ENCODE measurements at regions not wholly inside any gene's neighbourhood (a gene's known extent, or its start where the extent isn't known, plus 50 kb on each side); places are given as distances from the start of the nearest gene placed in this dataset.
"Not testable (repeated sequence)": the region's sequence is repeated elsewhere in the genome, so short reads cannot be mapped to it uniquely, and the experiment has no call there.

GRCh38 chr1:103333141-103333540 is 192.4 kb upstream of the RNPC3 start:
- Mint-ChIP-seq H3K4me3 (no peak overlapping the region), H3K4me1 (no peaks in the 10 kb centered on the region), H3K27ac (no peak overlapping the region), H3K9me3 (no peaks in the 10 kb centered on the region), H3K36me3 (ENCODE audit: low read depth) (no peaks in the 10 kb centered on the region), H3K27me3 (no peaks in the 10 kb centered on the region)
- no peak for DNase-seq
- ChIA-PET POLR2A (no interaction called here), CTCF (no interaction called here)

- H3K4me1 Mint-ChIP-seq = no peaks in the 10 kb centered on the region
- H3K9me3 Mint-ChIP-seq = no peaks in the 10 kb centered on the region
- no peaks in the 10 kb centered on the region for H3K27me3 Mint-ChIP-seq
- no peak for DNase-seq
- ChIA-PET CTCF (no interaction called here), POLR2A (no interaction called here)
- H3K27ac Mint-ChIP-seq = no peak overlapping the region
- no peaks in the 10 kb centered on the region for H3K36me3 Mint-ChIP-seq (ENCODE audit: low read depth)
- H3K4me3 Mint-ChIP-seq = no peak overlapping the region
Measured at GRCh38 chr1:103327054-103327719, 198.3 kb upstream of the RNPC3 start.

- no peaks in the 10 kb centered on the region for H3K4me1 Mint-ChIP-seq
- no peak for DNase-seq
- POLR2A ChIA-PET = no interaction called here
- H3K9me3 Mint-ChIP-seq = no peaks in the 10 kb centered on the region
- CTCF ChIA-PET = no interaction called here
- no peak overlapping the region for H3K27ac Mint-ChIP-seq
- H3K4me3 Mint-ChIP-seq = no peak overlapping the region
- H3K36me3 Mint-ChIP-seq (ENCODE audit: low read depth) = no peaks in the 10 kb centered on the region
- H3K27me3 Mint-ChIP-seq = no peaks in the 10 kb centered on the region
Measured at GRCh38 chr1:103326595-103326994, 198.9 kb upstream of the RNPC3 start.

GRCh38 chr1:103309786-103310185 is 201.5 kb upstream of the COL11A1 start:
- Mint-ChIP-seq H3K27me3 (no peaks in the 10 kb centered on the region), H3K4me1 (no peaks in the 10 kb centered on the region), H3K36me3 (ENCODE audit: low read depth) (no peaks in the 10 kb centered on the region), H3K4me3 (no peak overlapping the region), H3K9me3 (peaks cover 2% of the 10 kb centered on the region), H3K27ac (no peak overlapping the region)
- POLR2A ChIA-PET = no interaction called here
- no peak for DNase-seq
- CTCF ChIA-PET = no interaction called here

- Mint-ChIP-seq H3K4me1 (no peaks in the 10 kb centered on the region), H3K27ac (no peak overlapping the region), H3K9me3 (peaks cover 2% of the 10 kb centered on the region), H3K36me3 (ENCODE audit: low read depth) (no peaks in the 10 kb centered on the region), H3K27me3 (no peaks in the 10 kb centered on the region), H3K4me3 (no peak overlapping the region)
- CTCF ChIA-PET = no interaction called here
- POLR2A ChIA-PET = no interaction called here
- no peak for DNase-seq
Measured at GRCh38 chr1:103307751-103308150, 199.4 kb upstream of the COL11A1 start.

- H3K27ac Mint-ChIP-seq = no peak overlapping the region
- no peak for DNase-seq
- ChIA-PET CTCF (no interaction called here), POLR2A (no interaction called here)
- H3K36me3 Mint-ChIP-seq (ENCODE audit: low read depth) = no peaks in the 10 kb centered on the region
- H3K4me3 Mint-ChIP-seq = no peak overlapping the region
- H3K27me3 Mint-ChIP-seq = no peaks in the 10 kb centered on the region
- peaks cover 6% of the 10 kb centered on the region for H3K9me3 Mint-ChIP-seq
- no peaks in the 10 kb centered on the region for H3K4me1 Mint-ChIP-seq
Measured at GRCh38 chr1:103283841-103284669, 175.7 kb upstream of the COL11A1 start.

- peaks cover 6% of the 10 kb centered on the region for H3K9me3 Mint-ChIP-seq
- CTCF ChIA-PET = no interaction called here
- no peaks in the 10 kb centered on the region for H3K27me3 Mint-ChIP-seq
- H3K36me3 Mint-ChIP-seq (ENCODE audit: low read depth) = no peaks in the 10 kb centered on the region
- POLR2A ChIA-PET = no interaction called here
- no peak overlapping the region for H3K27ac Mint-ChIP-seq
- no peaks in the 10 kb centered on the region for H3K4me1 Mint-ChIP-seq
- DNase-seq = no peak
- no peak overlapping the region for H3K4me3 Mint-ChIP-seq
Measured at GRCh38 chr1:103283371-103283770, 175.0 kb upstream of the COL11A1 start.

- H3K27me3 Mint-ChIP-seq = no peaks in the 10 kb centered on the region
Measured at GRCh38 chr1:103275725-103276124, 167.4 kb upstream of the COL11A1 start.

GRCh38 chr1:103274886-103275285 is 166.6 kb upstream of the COL11A1 start:
- Mint-ChIP-seq H3K27me3 (no peaks in the 10 kb centered on the region), H3K4me3 (no peak overlapping the region), H3K4me1 (no peaks in the 10 kb centered on the region), H3K27ac (no peak overlapping the region), H3K36me3 (ENCODE audit: low read depth) (no peaks in the 10 kb centered on the region), H3K9me3 (peaks cover 1% of the 10 kb centered on the region)
- no peak for DNase-seq
- ChIA-PET POLR2A (no interaction called here), CTCF (no interaction called here)

More at GRCh38 chr1:103275725-103276124, 167.4 kb upstream of the COL11A1 start:
- ChIA-PET POLR2A (no interaction called here), CTCF (no interaction called here)
- H3K4me1 Mint-ChIP-seq = no peaks in the 10 kb centered on the region
- no peaks in the 10 kb centered on the region for H3K36me3 Mint-ChIP-seq (ENCODE audit: low read depth)
- no peak overlapping the region for H3K27ac Mint-ChIP-seq
- DNase-seq = no peak
- no peak overlapping the region for H3K4me3 Mint-ChIP-seq
- H3K9me3 Mint-ChIP-seq = peaks cover 1% of the 10 kb centered on the region

GRCh38 chr1:103273106-103273505 is 164.8 kb upstream of the COL11A1 start:
- POLR2A ChIA-PET = no interaction called here
- H3K36me3 Mint-ChIP-seq (ENCODE audit: low read depth) = no peaks in the 10 kb centered on the region
- CTCF ChIA-PET = interaction anchor here (0.8 kb wide), 1 partner anchor 161 kb away, joined by 3 read pairs; no protein-coding TSS in a partner anchor
- H3K4me1 Mint-ChIP-seq = no peaks in the 10 kb centered on the region
- no peak overlapping the region for H3K4me3 Mint-ChIP-seq
- no peak overlapping the region for H3K27ac Mint-ChIP-seq
- DNase-seq = no peak
- H3K27me3 Mint-ChIP-seq = no peaks in the 10 kb centered on the region
- H3K9me3 Mint-ChIP-seq = peaks cover 1% of the 10 kb centered on the region

- H3K36me3 Mint-ChIP-seq (ENCODE audit: low read depth); H3K27me3 Mint-ChIP-seq; H3K4me1 Mint-ChIP-seq; H3K9me3 Mint-ChIP-seq; H3K27ac Mint-ChIP-seq; H3K4me3 Mint-ChIP-seq; DNase-seq; POLR2A ChIA-PET; CTCF ChIA-PET: not testable (repeated sequence)
Measured at GRCh38 chr1:103271471-103271870, 163.1 kb upstream of the COL11A1 start.

GRCh38 chr1:103267893-103268292 is 159.6 kb upstream of the COL11A1 start:
- Mint-ChIP-seq H3K9me3 (peaks cover 1% of the 10 kb centered on the region), H3K27ac (no peak overlapping the region), H3K4me1 (no peaks in the 10 kb centered on the region), H3K27me3 (no peaks in the 10 kb centered on the region), H3K36me3 (ENCODE audit: low read depth) (no peaks in the 10 kb centered on the region), H3K4me3 (no peak overlapping the region)
- DNase-seq = no peak
- ChIA-PET POLR2A (no interaction called here), CTCF (no interaction called here)

GRCh38 chr1:103267266-103267665 is 158.9 kb upstream of the COL11A1 start:
- no peak for DNase-seq
- ChIA-PET POLR2A (no interaction called here), CTCF (no interaction called here)
- no peak overlapping the region for H3K4me3 Mint-ChIP-seq
- no peaks in the 10 kb centered on the region for H3K36me3 Mint-ChIP-seq (ENCODE audit: low read depth)
- no peaks in the 10 kb centered on the region for H3K4me1 Mint-ChIP-seq
- H3K27me3 Mint-ChIP-seq = no peaks in the 10 kb centered on the region
- peaks cover 1% of the 10 kb centered on the region for H3K9me3 Mint-ChIP-seq
- H3K27ac Mint-ChIP-seq = no peak overlapping the region

GRCh38 chr1:103266036-103266435 is 157.7 kb upstream of the COL11A1 start:
- CTCF ChIA-PET = no interaction called here
- Mint-ChIP-seq H3K9me3 (no peaks in the 10 kb centered on the region), H3K27me3 (no peaks in the 10 kb centered on the region), H3K4me3 (no peak overlapping the region), H3K27ac (no peak overlapping the region), H3K4me1 (no peaks in the 10 kb centered on the region), H3K36me3 (ENCODE audit: low read depth) (no peaks in the 10 kb centered on the region)
- DNase-seq = no peak
- POLR2A ChIA-PET = no interaction called here

All from activated CD4-positive, alpha-beta T cell treated with anti-CD3 and anti-CD28 coated beads, Interleukin-2, amount 10 ng/mL, durations not matched to agents 7 days and 5 days (primary cell).